SK-N-SH treated with all-trans-retinoic acid at 6 μM for 48 hours (cell line): ENCODE measurements at regions not wholly inside any gene's neighbourhood (a gene's known extent, or its start where the extent isn't known, plus 50 kb on each side); places are given as distances from the start of the nearest gene placed in this dataset.

ENCODE experiments used
- ATAC-seq: fragments of 200-7000 bp; cut with Tn5 transposase; 3 replicates; pipeline ENCODE4 v1.9.1; 2020; ENCODE audit warnings: mild to moderate bottlenecking, moderate library complexity
- BACH2 ChIP-seq: fragments of 250-450 bp; sonication (Bioruptor Pico); IDR thresholded peaks from 2 replicates; pipeline ENCODE4 v1.9.0; 2021; ENCODE audit warnings: mild to moderate bottlenecking, borderline replicate concordance
- CREB5 ChIP-seq: fragments of 250-450 bp; sonication (Bioruptor Pico); IDR thresholded peaks from 2 replicates; pipeline ENCODE4 v1.5.1; 2020; ENCODE audit warnings: low read depth, mild to moderate bottlenecking, moderate library complexity
- CSDC2 ChIP-seq: fragments of 250-450 bp; sonication (Bioruptor Pico); IDR thresholded peaks from 2 replicates; pipeline ENCODE4 v1.5.0; 2020; ENCODE audit warnings: mild to moderate bottlenecking, moderate library complexity
- CSRNP3 ChIP-seq: fragments of 250-450 bp; sonication (Bioruptor Pico); IDR thresholded peaks from 2 replicates; pipeline ENCODE4 v1.5.1; 2021; ENCODE audit warnings: mild to moderate bottlenecking, moderate library complexity
- ESRRG ChIP-seq: fragments of 250-450 bp; sonication (Bioruptor Pico); IDR thresholded peaks from 2 replicates; pipeline ENCODE4 v1.6.1; 2021; ENCODE audit warnings: mild to moderate bottlenecking
- GLIS3 ChIP-seq: fragments of 250-450 bp; sonication (Bioruptor Pico); IDR thresholded peaks from 2 replicates; pipeline ENCODE4 v1.5.0; 2020; ENCODE audit warnings: mild to moderate bottlenecking, moderate library complexity
- ISL1 ChIP-seq: fragments of 250-450 bp; sonication (Bioruptor Pico); IDR thresholded peaks from 2 replicates; pipeline ENCODE4 v2.1.2; 2022; ENCODE audit warnings: mild to moderate bottlenecking, moderate library complexity
- PATZ1 ChIP-seq: fragments of 250-450 bp; sonication (Bioruptor Pico); IDR thresholded peaks from 2 replicates; pipeline ENCODE4 v1.8.0; 2020; ENCODE audit warnings: mild to moderate bottlenecking, moderate library complexity, borderline replicate concordance
- POU6F1 ChIP-seq: fragments of 250-450 bp; sonication (Bioruptor Pico); IDR thresholded peaks from 2 replicates; pipeline ENCODE4 v1.8.0; 2021; ENCODE audit warnings: low read depth, mild to moderate bottlenecking, moderate library complexity, borderline replicate concordance
- PPARA ChIP-seq: fragments of 250-450 bp; sonication (Bioruptor Pico); IDR thresholded peaks from 2 replicates; pipeline ENCODE4 v1.5.0; 2020; ENCODE audit warnings: mild to moderate bottlenecking, borderline replicate concordance
- RARB ChIP-seq: fragments of 250-450 bp; sonication (Bioruptor Pico); IDR thresholded peaks from 2 replicates; pipeline ENCODE4 v1.8.0; 2021; ENCODE audit warnings: mild to moderate bottlenecking, moderate library complexity
- SNAI2 ChIP-seq: fragments of 250-450 bp; sonication (Bioruptor Pico); IDR thresholded peaks from 2 replicates; pipeline ENCODE4 v1.5.0; 2020; ENCODE audit warnings: mild to moderate bottlenecking, moderate library complexity
- TOX ChIP-seq: fragments of 250-450 bp; sonication (Bioruptor Pico); IDR thresholded peaks from 2 replicates; pipeline ENCODE4 v1.8.0; 2021; ENCODE audit warnings: mild to moderate bottlenecking, moderate library complexity, borderline replicate concordance
- TSHZ2 ChIP-seq: fragments of 250-450 bp; sonication (Bioruptor Pico); IDR thresholded peaks from 2 replicates; pipeline ENCODE4 v1.5.0; 2020; ENCODE audit warnings: mild to moderate bottlenecking, moderate library complexity
- ZFP3 ChIP-seq: fragments of 250-450 bp; sonication (Bioruptor Pico); IDR thresholded peaks from 2 replicates; pipeline ENCODE4 v1.5.0; 2020; ENCODE audit warnings: mild to moderate bottlenecking, moderate library complexity
- ZFP30 ChIP-seq: fragments of 450-650 bp; formaldehyde crosslinking; IDR thresholded peaks from 2 replicates; pipeline ENCODE4 v1.5.0; 2022; ENCODE audit warnings: mild to moderate bottlenecking, moderate library complexity
- ZNF565 ChIP-seq: fragments of 450-650 bp; formaldehyde crosslinking; conservative IDR thresholded peaks from 2 replicates; pipeline ENCODE4 v1.5.0; 2020; ENCODE audit warnings: low read depth, mild to moderate bottlenecking, moderate library complexity
- ZNF70 ChIP-seq: fragments of 450-650 bp; formaldehyde crosslinking; IDR thresholded peaks from 2 replicates; pipeline ENCODE4 v1.5.0; 2020; ENCODE audit warnings: mild to moderate bottlenecking, moderate library complexity
- ZNF8 ChIP-seq: fragments of 450-650 bp; formaldehyde crosslinking; IDR thresholded peaks from 2 replicates; pipeline ENCODE4 v1.5.0; 2020; ENCODE audit warnings: mild to moderate bottlenecking, moderate library complexity

GRCh38 chr2:183607995-183608394 is 483.8 kb downstream of the NUP35 start (continued):
- no peak for TF ChIP-seq PATZ1 (CRISPR knock-in tag)
- TF ChIP-seq CSDC2 (CRISPR knock-in tag): no peak
- no peak for TF ChIP-seq TOX
- TF ChIP-seq ZNF8 (CRISPR knock-in tag): no peak

GRCh38 chr2:183608747-183609146 is 484.5 kb downstream of the NUP35 start:
- TF ChIP-seq ZFP30 (no peak), ESRRG (CRISPR knock-in tag) (no peak), CSRNP3 (CRISPR knock-in tag) (no peak), PPARA (CRISPR knock-in tag) (no peak), CREB5 (CRISPR knock-in tag) (no peak), RARB (no peak)
- ATAC-seq: no peak

- peak; percentile 32; the same call in 2 of the 3 replicates for ATAC-seq
- no peak for TF ChIP-seq CSRNP3 (CRISPR knock-in tag)
- TF ChIP-seq POU6F1: no peak
- TF ChIP-seq ZNF565 (CRISPR knock-in tag): no peak
- TF ChIP-seq SNAI2: no peak
- TF ChIP-seq CSDC2 (CRISPR knock-in tag): no peak
- no peak for TF ChIP-seq CREB5 (CRISPR knock-in tag)
- TF ChIP-seq GLIS3 (CRISPR knock-in tag): no peak
- TF ChIP-seq TSHZ2 (CRISPR knock-in tag): no peak
Measured at GRCh38 chr2:183610724-183611123, 486.5 kb downstream of the NUP35 start.

GRCh38 chr2:183614799-183615435 is 490.7 kb downstream of the NUP35 start:
- TF ChIP-seq BACH2 (no peak), ZNF8 (CRISPR knock-in tag) (no peak), CSDC2 (CRISPR knock-in tag) (no peak), ZNF565 (CRISPR knock-in tag) (no peak), PATZ1 (CRISPR knock-in tag) (no peak), ZFP3 (no peak), SNAI2 (no peak), ISL1 (CRISPR knock-in tag) (no peak), TOX (no peak), ZNF70 (no peak), ZFP30 (no peak)
- ATAC-seq: peak; percentile 94
